Gastroesophageal sphincter (tissue), 4 donors: ENCODE measurements at regions not wholly inside any gene's neighbourhood (a gene's known extent, or its start where the extent isn't known, plus 50 kb on each side); places are given as distances from the start of the nearest gene placed in this dataset.

Experiments
- ATAC-seq: fragments of 150-250 bp; one replicate; pipeline ENCODE4 v1.9.1; 2016; ENCODE audit warnings: mild to moderate bottlenecking, moderate library complexity
- H3K27ac ChIP-seq, 4 donors: fragments of 200-600 bp; sonication (generic) in 3 of 4; 1 replicate in 3 of 4; 2 replicates in 1 of 4; pipeline ENCODE4 v1.5.1; 2016 to 2019
- H3K27me3 ChIP-seq: fragments of 200-600 bp; sonication (generic); one replicate; pipeline ENCODE4 v1.5.1; 2019
- H3K36me3 ChIP-seq, 2 donors: fragments of 200-600 bp; sonication (generic); one replicate each; pipeline ENCODE4 v1.5.1; 2019; ENCODE audit warnings: control low read depth in 1 of 2
- H3K4me1 ChIP-seq, 3 donors: fragments of 200-600 bp; sonication (generic); 1 replicate in 2 of 3; 2 replicates in 1 of 3; pipeline ENCODE4 v1.5.1; 2016 to 2019; ENCODE audit warnings: control low read depth in 2 of 3
- H3K4me3 ChIP-seq, 2 donors: fragments of 200-600 bp; sonication (generic); one replicate each; pipeline ENCODE4 v1.5.1; 2019; ENCODE audit warnings: mild to moderate bottlenecking in 1 of 2, moderate library complexity in 1 of 2
- H3K9me3 ChIP-seq, 3 donors: fragments of 200-600 bp; sonication (generic); one replicate each; pipeline ENCODE4 v1.5.1; 2017 to 2019; ENCODE audit warnings: control low read depth in 2 of 3
- CTCF ChIP-seq, 4 experiments: fragments of 200-600 bp in 2 of 4; fragments of 450-650 bp in 2 of 4; sonication (generic) in 1 of 4; IDR thresholded peaks; one replicate each; pipeline ENCODE4 v1.5.1; 2017 to 2019; ENCODE audit warnings: antibody characterized with exemption in 4 of 4, mild to moderate bottlenecking in 2 of 4, moderate library complexity in 2 of 4
- EP300 ChIP-seq: sonication (generic); formaldehyde crosslinking; IDR thresholded peaks from one replicate; pipeline ENCODE4 v1.6.1; 2017; ENCODE audit warnings: antibody characterized with exemption, mild to moderate bottlenecking
- POLR2A ChIP-seq, 2 donors: fragments of 450-650 bp; IDR thresholded peaks; one replicate each; pipeline ENCODE4 v1.6.1; 2017; ENCODE audit warnings: antibody characterized with exemption in 2 of 2, mild to moderate bottlenecking in 2 of 2, moderate library complexity in 1 of 2
- POLR2AphosphoS5 ChIP-seq: sonication (generic); formaldehyde crosslinking; IDR thresholded peaks from one replicate; pipeline ENCODE4 v1.6.1; 2017; ENCODE audit warnings: antibody characterized with exemption
- WGBS, 2 donors: methylation state at CpG; one replicate each; pipeline ENCODE4 v1.1.5; 2018; ENCODE audit warnings: low coverage in 1 of 2; 5-methylcytosine and 5-hydroxymethylcytosine counted together

- WGBS, 2 donors = 53 to 95% methylated on average over 2 of the region's 2 CpGs
- no peak for ATAC-seq
- Histone ChIP-seq H3K9me3 (no peaks in the 10 kb centered on the region), H3K4me3 (no peak overlapping the region), H3K27me3 (no peaks in the 10 kb centered on the region), H3K36me3 (no peaks in the 10 kb centered on the region), H3K4me1 (peaks cover 0 to 16% (median 3%) of the 10 kb centered on the region in 3 donors), H3K27ac (no peak overlapping the region)
- TF ChIP-seq EP300 (no peak), CTCF (IDR thresholded peaks at IDR 0.05) (no peak), POLR2AphosphoS5 (no peak), POLR2A (IDR thresholded peaks at IDR 0.05) (no peak)
Measured at GRCh38 chr16:64481497-64481896, 640.4 kb downstream of the CDH11 start.

DNA sequence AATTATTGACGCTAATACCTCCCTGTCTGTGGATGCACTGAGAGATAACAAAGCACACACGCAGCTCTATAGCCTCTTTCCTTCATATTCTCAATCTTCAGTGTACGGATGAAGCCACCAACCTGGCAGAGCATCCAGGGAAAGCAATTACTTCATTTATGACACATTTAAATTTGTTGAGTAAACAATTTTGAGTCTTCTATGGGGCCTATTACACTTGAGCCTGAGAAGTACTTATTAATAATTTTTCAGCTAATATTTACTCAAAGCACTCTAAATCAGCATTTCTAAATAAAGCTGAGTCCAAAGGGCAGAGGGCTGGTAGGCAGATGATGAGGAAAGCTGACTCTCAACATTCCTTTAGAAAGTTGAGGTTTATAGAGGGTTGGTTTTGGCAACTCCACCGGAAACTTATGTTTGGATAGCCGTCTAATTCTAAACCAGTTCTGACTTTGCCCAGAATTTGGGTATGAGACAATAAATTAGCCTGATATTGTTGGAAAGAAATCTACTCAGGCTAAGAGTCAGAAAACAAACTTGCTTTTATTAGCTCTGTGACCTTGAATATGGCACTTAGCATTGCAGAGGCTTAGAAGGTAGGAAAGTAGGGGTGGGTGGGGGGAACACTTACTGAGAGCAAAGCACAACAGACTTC is 643.5 kb downstream of the CDH11 start:
- TF ChIP-seq CTCF (IDR thresholded peaks at IDR 0.05) = no peak
- peak; percentile 46 for TF ChIP-seq POLR2AphosphoS5
- H3K36me3 ChIP-seq = no peaks in the 10 kb centered on the region
- H3K9me3 ChIP-seq = no peaks in the 10 kb centered on the region
- no peak for ATAC-seq
- peaks cover 0 to 22% (median 3%) of the 10 kb centered on the region in 3 donors for H3K4me1 ChIP-seq
- H3K4me3 ChIP-seq = no peak overlapping the region
- no peaks in the 10 kb centered on the region for H3K27me3 ChIP-seq
- no peak overlapping the region for H3K27ac ChIP-seq
- 27 to 32% methylated on average over 5 of the region's 5 CpGs for WGBS, 2 donors

- no peaks in the 10 kb centered on the region for H3K36me3 ChIP-seq
- peak; percentile 67 for ATAC-seq
- H3K9me3 ChIP-seq = no peaks in the 10 kb centered on the region
- H3K27ac ChIP-seq = peak overlapping the region in 3 of 4 donors; percentile 28 to 34 (median 33)
- 21 to 42% methylated on average over 11 of the region's 11 CpGs for WGBS, 2 donors
- no peaks in the 10 kb centered on the region for H3K27me3 ChIP-seq
- peak in 1 of 4 experiments; percentile 13 for TF ChIP-seq CTCF (IDR thresholded peaks at IDR 0.05)
- TF ChIP-seq EP300 = no peak
- peak; percentile 42 for TF ChIP-seq POLR2AphosphoS5
- no peak overlapping the region for H3K4me3 ChIP-seq
- peaks cover 0 to 22% (median 3%) of the 10 kb centered on the region in 3 donors for H3K4me1 ChIP-seq
Measured at GRCh38 chr16:64475627-64476351, 646.1 kb downstream of the CDH11 start.

GRCh38 chr16:64470916-64471315 is 650.9 kb downstream of the CDH11 start:
- Histone ChIP-seq H3K27ac (no peak overlapping the region), H3K4me1 (peaks cover 0 to 6% (median 0%) of the 10 kb centered on the region in 3 donors), H3K36me3 (no peaks in the 10 kb centered on the region), H3K27me3 (no peaks in the 10 kb centered on the region), H3K4me3 (no peak overlapping the region), H3K9me3 (no peaks in the 10 kb centered on the region)
- ATAC-seq = no peak
- no peak for TF ChIP-seq POLR2AphosphoS5
- TF ChIP-seq CTCF (IDR thresholded peaks at IDR 0.05) = no peak
- TF ChIP-seq EP300 = no peak
- no peak for TF ChIP-seq POLR2A (IDR thresholded peaks at IDR 0.05)
- WGBS, 2 donors = 45 to 58% methylated on average over 1 to 2 of the region's 2 CpGs
